Amniotic stem cell (primary cell): ENCODE measurements at regions not wholly inside any gene's neighbourhood (a gene's known extent, or its start where the extent isn't known, plus 50 kb on each side); places are given as distances from the start of the nearest gene placed in this dataset.

Experiments used
- DNase-seq: peaks from one replicate; lab custom pipeline; 2025; lab: John Stamatoyannopoulos, UW

- DNase-seq = peak; percentile 57
These were observed 133.9 kb downstream of the FANCF start for GRCh38 chr11:22491555-22492225.

GRCh38 chr11:22479971-22480720, 142.0 kb downstream of the SLC17A6 start:
- DNase-seq = no peak

GRCh38 chr11:22479208-22479607, 141.0 kb downstream of the SLC17A6 start:
- no peak for DNase-seq

DNA sequence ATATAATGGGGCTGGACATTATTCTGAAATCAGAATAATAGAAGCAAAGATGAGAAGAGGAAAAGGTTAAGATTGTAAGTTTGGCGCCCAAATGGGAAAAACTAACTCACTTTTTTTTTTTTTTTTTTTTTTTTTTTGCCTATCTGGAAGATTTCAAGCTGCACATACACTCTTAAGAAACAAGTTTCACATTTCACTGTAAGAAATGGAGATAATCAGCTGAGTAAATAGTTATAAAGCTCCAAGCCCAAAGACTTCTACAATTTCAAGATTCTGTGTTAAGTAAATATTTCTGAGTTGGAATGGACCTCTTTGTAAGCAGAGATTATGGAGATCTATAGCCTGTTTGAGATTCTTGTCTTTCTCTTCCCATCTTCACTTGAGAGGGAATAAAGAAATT, 140.0 kb downstream of the SLC17A6 start:
- DNase-seq = no peak

- DNase-seq = no peak
These were observed 139.1 kb downstream of the SLC17A6 start for GRCh38 chr11:22477312-22477711.

DNA sequence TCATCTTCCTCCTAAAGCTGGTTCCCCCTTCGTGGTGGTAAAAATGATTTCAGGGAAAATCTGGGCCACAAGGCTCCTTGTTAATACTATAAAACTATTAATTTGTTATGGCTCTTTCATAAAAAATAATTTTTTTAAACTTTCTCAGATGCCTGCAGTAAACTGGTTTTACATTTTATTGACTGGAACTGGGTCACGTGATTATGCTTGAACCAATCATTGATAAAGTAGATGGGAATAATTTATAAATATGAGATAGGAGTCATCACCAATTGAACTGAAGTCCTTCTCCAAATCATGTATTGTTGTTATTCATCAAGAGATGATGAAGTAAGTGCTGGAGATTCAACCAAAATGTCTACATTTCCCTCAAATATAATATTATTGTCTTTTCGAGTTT, 138.4 kb downstream of the SLC17A6 start:
- no peak for DNase-seq

GRCh38 chr11:22474616-22475015, 136.4 kb downstream of the SLC17A6 start:
- no peak for DNase-seq

DNA sequence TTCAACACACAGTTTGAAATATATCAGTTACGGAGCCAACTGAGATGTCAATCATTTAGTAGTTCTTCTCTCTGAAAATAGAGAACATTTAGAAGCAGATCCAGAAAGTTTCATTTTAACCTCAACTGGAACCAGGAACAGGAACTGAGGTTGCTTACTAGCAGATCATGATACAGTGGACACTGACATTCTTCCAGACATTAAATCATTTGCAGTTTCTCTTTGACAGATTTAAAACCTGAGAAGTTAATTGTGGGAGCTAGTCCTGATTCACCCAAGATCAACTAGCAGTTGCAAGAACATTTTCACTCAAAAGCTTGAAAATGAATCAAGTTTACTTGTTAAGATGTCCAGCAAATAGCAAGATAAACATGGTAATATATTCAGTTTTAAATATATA, 135.4 kb downstream of the SLC17A6 start:
- DNase-seq = no peak

DNA sequence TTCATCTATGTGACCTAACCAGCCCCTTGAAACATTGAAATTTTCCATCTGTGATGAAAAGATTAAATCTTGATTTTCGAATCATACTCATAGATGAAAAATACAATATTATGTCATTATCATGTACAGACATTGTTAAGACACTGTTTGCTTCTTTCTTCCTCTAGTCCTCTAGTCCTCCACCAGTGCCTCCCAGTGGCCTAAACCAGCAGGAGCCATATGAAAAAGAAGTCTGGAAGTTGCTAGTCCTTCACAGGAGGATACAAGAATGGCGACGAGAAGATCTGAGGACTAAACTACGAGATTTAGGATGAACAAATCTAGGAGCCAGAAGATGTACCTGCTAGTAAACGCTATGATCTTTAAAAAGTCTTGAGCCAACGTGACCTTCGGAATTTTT, 134.1 kb downstream of the SLC17A6 start:
- no peak for DNase-seq

GRCh38 chr11:22471385-22471784, 133.2 kb downstream of the SLC17A6 start:
- DNase-seq = no peak

- DNase-seq = no peak
These were observed 129.6 kb downstream of the SLC17A6 start for GRCh38 chr11:22467741-22468140.

GRCh38 chr11:22467248-22467647, 129.1 kb downstream of the SLC17A6 start:
- DNase-seq = no peak

DNA sequence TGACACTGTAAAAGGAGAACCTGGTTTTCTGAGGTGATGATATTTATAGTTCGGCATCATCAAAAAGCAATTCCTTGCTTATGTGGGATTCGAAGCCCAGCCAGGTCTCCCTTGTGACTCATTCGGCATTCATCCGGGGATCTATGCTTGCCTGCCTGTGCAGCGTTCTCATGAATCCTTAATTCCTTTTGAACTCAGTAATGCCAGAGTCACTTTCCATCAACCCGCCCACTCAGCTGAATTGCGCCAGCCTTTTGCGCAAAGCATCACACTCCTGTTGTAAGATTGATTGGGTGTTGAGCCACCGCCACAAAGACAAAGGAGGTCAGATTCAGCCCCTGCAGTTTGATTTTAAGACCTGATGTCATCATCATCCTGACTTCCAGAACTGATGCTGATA, 128.6 kb downstream of the SLC17A6 start:
- peak; percentile 90 for DNase-seq

GRCh38 chr11:22466351-22466750, 128.2 kb downstream of the SLC17A6 start:
- no peak for DNase-seq

DNA sequence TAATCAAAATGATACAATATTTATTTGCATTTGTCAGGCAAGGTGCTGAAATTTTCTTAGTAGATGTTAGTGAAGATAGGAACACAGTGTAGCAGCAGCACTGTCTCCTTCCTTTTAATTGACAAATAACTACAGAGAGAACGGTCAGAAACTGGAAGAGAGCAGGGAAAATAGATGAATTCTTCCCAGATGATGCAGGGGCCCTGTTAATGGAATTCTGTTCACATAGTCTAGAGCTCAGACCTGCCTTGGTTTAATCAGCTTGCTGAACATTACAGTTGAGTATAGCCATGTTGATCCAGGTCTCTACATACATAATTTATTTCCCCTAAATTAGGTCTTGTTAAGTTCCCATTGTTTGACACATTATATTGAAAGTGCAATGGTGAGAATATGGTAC, 127.4 kb downstream of the SLC17A6 start:
- DNase-seq = no peak

GRCh38 chr11:22461626-22462025, 123.4 kb downstream of the SLC17A6 start:
- no peak for DNase-seq

GRCh38 chr11:22460181-22460580, 122.0 kb downstream of the SLC17A6 start:
- DNase-seq = no peak

GRCh38 chr11:22459048-22459447, 120.9 kb downstream of the SLC17A6 start:
- peak; percentile 26 for DNase-seq

- no peak for DNase-seq
These were observed 120.0 kb downstream of the SLC17A6 start for GRCh38 chr11:22458161-22458560.

GRCh38 chr11:22456993-22457762, 119.0 kb downstream of the SLC17A6 start:
- DNase-seq = no peak

GRCh38 chr11:22454461-22455090, 116.4 kb downstream of the SLC17A6 start:
- DNase-seq = no peak

GRCh38 chr11:22449441-22449840, 111.3 kb downstream of the SLC17A6 start:
- no peak for DNase-seq
